Endometrial microvascular endothelial cells (primary cell): ENCODE measurements at regions not wholly inside any gene's neighbourhood (a gene's known extent, or its start where the extent isn't known, plus 50 kb on each side); places are given as distances from the start of the nearest gene placed in this dataset.
"Not testable (repeated sequence)": the region's sequence is repeated elsewhere in the genome, so short reads cannot be mapped to it uniquely, and the experiment has no call there.

ENCODE experiments used
- in situ Hi-C: cut with HindIII; loops from 2 replicates; pipeline ENCODE4 v1.10.0; 2017; ENCODE audit warnings: low sequenced_read_pairs, low pct_unique_long_range_greater_than_20kb; ENCODE audit errors: inconsistent ontology term

- in situ Hi-C loops: no loop called here
Measured at GRCh38 chr5:109630093-109630492, 59.6 kb upstream of the MAN2A1 start.

- in situ Hi-C loops: no loop called here
Measured at GRCh38 chr5:109628591-109628990, 61.1 kb upstream of the MAN2A1 start.

- in situ Hi-C loops: not testable (repeated sequence)
Measured at GRCh38 chr5:109621266-109621665, 68.5 kb upstream of the MAN2A1 start.

- in situ Hi-C loops: no loop called here
Measured at GRCh38 chr5:109620651-109621050, 69.1 kb upstream of the MAN2A1 start.

- in situ Hi-C loops: no loop called here
Measured at GRCh38 chr5:109619606-109620005, 70.1 kb upstream of the MAN2A1 start.

GRCh38 chr5:109619021-109619460 is 70.7 kb upstream of the MAN2A1 start:
- in situ Hi-C loops: no loop called here

GRCh38 chr5:109614981-109615380 is 74.7 kb upstream of the MAN2A1 start:
- in situ Hi-C loops: no loop called here

GRCh38 chr5:109614301-109614700 is 75.4 kb upstream of the MAN2A1 start:
- in situ Hi-C loops: no loop called here

GRCh38 chr5:109612278-109612905 is 77.3 kb upstream of the MAN2A1 start:
- in situ Hi-C loops: no loop called here

- in situ Hi-C loops: no loop called here
Measured at GRCh38 chr5:109611505-109611904, 78.2 kb upstream of the MAN2A1 start.

GRCh38 chr5:109611061-109611460 is 78.7 kb upstream of the MAN2A1 start:
- in situ Hi-C loops: no loop called here

GRCh38 chr5:109610581-109610980 is 79.1 kb upstream of the MAN2A1 start:
- in situ Hi-C loops: no loop called here

GRCh38 chr5:109605207-109605730 is 84.5 kb upstream of the MAN2A1 start:
- in situ Hi-C loops: no loop called here

GRCh38 chr5:109604758-109605157 is 85.0 kb upstream of the MAN2A1 start:
- in situ Hi-C loops: no loop called here

- in situ Hi-C loops: no loop called here
Measured at GRCh38 chr5:109601736-109602135, 88.0 kb upstream of the MAN2A1 start.

- in situ Hi-C loops: no loop called here
Measured at GRCh38 chr5:109597893-109598292, 91.8 kb upstream of the MAN2A1 start.

- in situ Hi-C loops: no loop called here
Measured at GRCh38 chr5:109594217-109594616, 95.5 kb upstream of the MAN2A1 start.

- in situ Hi-C loops: no loop called here
Measured at GRCh38 chr5:109590799-109591198, 98.9 kb upstream of the MAN2A1 start.

GRCh38 chr5:109589986-109590385 is 99.7 kb upstream of the MAN2A1 start:
- in situ Hi-C loops: no loop called here

- in situ Hi-C loops: no loop called here
Measured at GRCh38 chr5:109589239-109589638, 100.5 kb upstream of the MAN2A1 start.
